AG10803 (cell line): ENCODE measurements at regions not wholly inside any gene's neighbourhood (a gene's known extent, or its start where the extent isn't known, plus 50 kb on each side); places are given as distances from the start of the nearest gene placed in this dataset.

Experiments used
- DNase-seq: peaks from one replicate; pipeline ENCODE4 v3.0.0; 2010; ENCODE audit warnings: low read depth
- H3K4me3 ChIP-seq: 2 replicates; pipeline ENCODE4 v1.5.1; 2011; ENCODE audit warnings: mild to moderate bottlenecking, low read length, control low read depth
- CTCF ChIP-seq: conservative IDR thresholded peaks from 2 replicates; pipeline ENCODE4 v1.5.1; 2011; ENCODE audit warnings: mild to moderate bottlenecking, low read length, control low read depth, inconsistent platforms

- TF ChIP-seq CTCF = no peak
- no peak overlapping the region for H3K4me3 ChIP-seq
- no peak for DNase-seq
These were observed 158.9 kb upstream of the SASH1 start for GRCh38 chr6:148183776-148184175.

- no peak for DNase-seq
- no peak for TF ChIP-seq CTCF
- H3K4me3 ChIP-seq = no peak overlapping the region
These were observed 155.7 kb upstream of the SASH1 start for GRCh38 chr6:148186916-148187315.

GRCh38 chr6:148192310-148192709 lies 150.3 kb upstream of the SASH1 start:
- H3K4me3 ChIP-seq = no peak overlapping the region
- DNase-seq = peak; percentile 15
- TF ChIP-seq CTCF = no peak

DNA sequence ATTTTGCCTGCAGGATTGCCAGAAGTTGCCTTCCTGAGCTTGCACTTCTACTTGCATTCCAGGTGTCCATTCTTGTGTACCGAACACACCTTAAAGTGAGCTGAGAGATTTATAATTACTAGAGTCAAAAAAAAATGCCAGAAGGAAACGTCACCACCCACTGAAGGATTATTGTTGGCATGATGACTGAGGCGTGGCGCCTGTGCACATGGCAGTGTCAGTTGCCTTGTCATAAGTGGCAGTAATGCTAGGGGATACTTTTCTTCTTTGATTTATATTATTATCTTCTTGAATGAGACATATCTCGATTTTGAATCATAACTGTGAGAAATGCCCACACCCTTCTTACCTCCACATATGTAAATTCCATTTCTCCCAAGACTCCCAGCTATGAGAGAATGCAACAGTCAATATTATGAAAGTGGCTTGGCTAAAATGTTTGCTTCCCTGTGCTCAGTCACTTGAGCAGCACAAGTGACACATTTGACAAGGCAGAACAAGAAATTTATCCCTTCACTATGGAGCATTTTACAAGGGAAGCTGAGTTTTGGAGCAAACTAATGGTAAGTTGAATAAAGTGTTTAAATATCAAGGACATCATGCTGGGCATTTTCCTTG lies 149.5 kb upstream of the SASH1 start:
- H3K4me3 ChIP-seq = no peak overlapping the region
- TF ChIP-seq CTCF = no peak
- no peak for DNase-seq

DNA sequence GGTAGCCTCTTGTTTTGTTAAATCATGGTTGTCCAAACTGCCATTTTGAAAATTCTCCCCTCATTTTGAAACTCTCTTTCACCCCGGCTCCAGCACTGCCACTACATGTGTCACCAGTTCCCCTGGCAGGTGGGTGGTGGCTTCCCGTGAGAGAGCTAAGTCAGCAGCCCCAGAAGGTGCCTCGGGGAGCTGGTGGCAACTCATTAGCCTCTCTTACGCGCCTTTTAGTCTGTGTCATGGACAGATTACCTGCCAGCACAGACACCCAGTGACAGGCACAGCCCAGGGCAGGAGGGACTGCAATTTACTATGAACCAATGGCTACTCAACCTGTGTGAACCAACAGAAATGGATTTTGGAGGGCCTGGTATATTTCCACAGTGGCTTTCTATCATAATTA lies 147.1 kb upstream of the SASH1 start:
- no peak for DNase-seq
- TF ChIP-seq CTCF = no peak

GRCh38 chr6:148199584-148199983 lies 143.1 kb upstream of the SASH1 start:
- no peak for TF ChIP-seq CTCF
- no peak for DNase-seq
- no peak overlapping the region for H3K4me3 ChIP-seq

More for the DNA sequence above, 147.1 kb upstream of the SASH1 start:
- no peak overlapping the region for H3K4me3 ChIP-seq

GRCh38 chr6:148200293-148200692 lies 142.3 kb upstream of the SASH1 start:
- no peak overlapping the region for H3K4me3 ChIP-seq
- DNase-seq = no peak
- TF ChIP-seq CTCF = no peak
